HepG2 (cell line): ENCODE measurements at regions not wholly inside any gene's neighbourhood (a gene's known extent, or its start where the extent isn't known, plus 50 kb on each side); places are given as distances from the start of the nearest gene placed in this dataset.
A peak's percentile ranks its signal among the peaks of the same experiment; 100 is the strongest.

ENCODE experiments used
- ARID4A ChIP-seq: sonication (generic); formaldehyde crosslinking; IDR thresholded peaks from 2 replicates; pipeline ENCODE4 v1.5.0; 2020; ENCODE audit warnings: mild to moderate bottlenecking, missing genetic modification reagents, borderline replicate concordance
- CBX5 ChIP-seq: sonication (generic); formaldehyde crosslinking; IDR thresholded peaks from 2 replicates; pipeline ENCODE4 v1.4.0; 2020; ENCODE audit warnings: missing genetic modification reagents, borderline replicate concordance
- FOXO1 ChIP-seq: sonication (generic); formaldehyde crosslinking; IDR thresholded peaks from 2 replicates; pipeline ENCODE4 v1.4.0; 2020; ENCODE audit warnings: missing genetic modification reagents
- FOXP1 ChIP-seq, 2 experiments: fragments of 450-650 bp in 1 of 2; IDR thresholded peaks; 2 replicates each; pipeline ENCODE4 v1.6.1; 2017 to 2018; ENCODE audit warnings: antibody characterized with exemption in 1 of 2
- JUN ChIP-seq: sonication (generic); formaldehyde crosslinking; IDR thresholded peaks from 2 replicates; pipeline ENCODE4 v1.4.0; 2020; ENCODE audit warnings: mild to moderate bottlenecking, missing genetic modification reagents
- MEF2D ChIP-seq: sonication (generic); formaldehyde crosslinking; IDR thresholded peaks from 2 replicates; pipeline ENCODE4 v1.5.1; 2020; ENCODE audit warnings: mild to moderate bottlenecking, missing genetic modification reagents
- MEIS2 ChIP-seq: sonication (generic); formaldehyde crosslinking; IDR thresholded peaks from 2 replicates; pipeline ENCODE4 v1.9.0; 2021; ENCODE audit warnings: mild to moderate bottlenecking, missing genetic modification reagents
- NCOA2 ChIP-seq: sonication (generic); formaldehyde crosslinking; IDR thresholded peaks from 2 replicates; pipeline ENCODE4 v1.8.0; 2022; ENCODE audit warnings: inconsistent platforms
- PRDM10 ChIP-seq: sonication (generic); formaldehyde crosslinking; IDR thresholded peaks from 2 replicates; pipeline ENCODE4 v1.4.0; 2020; ENCODE audit warnings: low read depth, missing genetic modification reagents
- SOX13 ChIP-seq, 3 experiments: fragments of 450-650 bp in 1 of 3; sonication (generic) in 1 of 3; formaldehyde crosslinking in 1 of 3; IDR thresholded peaks in 2 of 3; conservative IDR thresholded peaks in 1 of 3; 2 replicates each; pipeline versions ENCODE4 v1.5.0 to v1.6.1; 2016 to 2020; ENCODE audit warnings: antibody characterized with exemption in 1 of 3, mild to moderate bottlenecking in 1 of 3, missing compliant biosample characterization in 1 of 3, missing genetic modification reagents in 1 of 3, moderate library complexity in 1 of 3
- TBX3 ChIP-seq: fragments of 450-650 bp; IDR thresholded peaks from 2 replicates; pipeline ENCODE4 v1.6.1; 2017; ENCODE audit warnings: antibody characterized with exemption, mild to moderate bottlenecking, inconsistent platforms, borderline replicate concordance
- ZNF124 ChIP-seq: sonication (generic); formaldehyde crosslinking; IDR thresholded peaks from 2 replicates; pipeline ENCODE4 v1.4.0; 2020; ENCODE audit warnings: missing genetic modification reagents
- ZNF225 ChIP-seq: sonication (generic); formaldehyde crosslinking; IDR thresholded peaks from 2 replicates; pipeline ENCODE4 v1.4.0; 2020; ENCODE audit warnings: mild to moderate bottlenecking, missing genetic modification reagents
- ZNF296 ChIP-seq: sonication (generic); formaldehyde crosslinking; conservative IDR thresholded peaks from 2 replicates; pipeline ENCODE4 v1.5.0; 2020; ENCODE audit warnings: mild to moderate bottlenecking, missing genetic modification reagents
- ZNF704 ChIP-seq: sonication (generic); formaldehyde crosslinking; IDR thresholded peaks from 2 replicates; pipeline ENCODE4 v1.8.1; 2023; ENCODE audit warnings: mild to moderate bottlenecking, inconsistent platforms, moderate library complexity, missing genetic modification reagents, borderline replicate concordance
- ZNF773 ChIP-seq: sonication (generic); formaldehyde crosslinking; IDR thresholded peaks from 2 replicates; pipeline ENCODE4 v1.4.0; 2020; ENCODE audit warnings: missing genetic modification reagents, borderline replicate concordance
- TF ChIP-seq, protein P1 (sequence below): IDR thresholded peaks from 2 replicates; pipeline ENCODE4 v1.6.1; 2016; ENCODE audit warnings: missing compliant biosample characterization, missing genetic modification reagents, borderline replicate concordance

DNA sequence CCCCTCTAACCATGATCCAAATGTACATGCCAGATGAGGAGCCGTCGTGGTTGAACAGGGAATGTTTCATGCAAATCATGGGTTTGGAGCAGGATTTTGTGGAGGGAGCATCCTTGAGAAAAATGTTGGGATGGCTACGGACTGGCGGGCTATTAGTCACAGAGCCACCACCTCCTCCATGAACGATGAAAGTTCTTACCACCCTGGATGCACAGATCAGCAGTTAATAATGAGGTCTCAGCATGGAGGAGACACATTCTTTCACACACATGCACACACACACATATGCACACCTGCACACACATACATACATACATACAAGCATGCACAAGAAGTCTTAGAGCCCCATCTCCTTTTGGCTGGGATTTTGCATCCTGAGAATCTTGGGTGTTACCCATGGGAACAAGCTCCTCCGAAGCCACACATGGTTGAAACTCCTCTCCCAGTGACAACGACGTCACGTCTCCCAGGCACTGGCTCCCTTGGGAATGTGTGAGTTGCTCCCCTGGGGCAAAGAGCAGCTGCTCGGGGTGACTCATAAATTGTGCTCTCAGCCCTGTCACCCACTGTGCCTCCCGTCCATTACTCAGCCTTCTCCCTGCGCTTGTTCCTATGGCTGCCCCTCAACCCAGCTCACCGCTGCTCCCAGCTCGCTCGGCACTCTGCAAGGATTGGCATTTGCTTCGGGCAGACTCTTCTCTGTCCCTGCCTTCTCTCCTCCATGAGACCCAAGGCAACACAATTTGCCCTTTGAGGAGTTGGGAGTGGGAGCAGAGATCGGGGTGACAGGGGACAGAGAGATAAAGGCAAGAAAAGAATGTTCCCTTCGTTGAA lies 344.6 kb downstream of the SOX9 start (continued):
- TF ChIP-seq ARID4A (peak; percentile 30; the same call in 1 of the 2 replicates), CBX5 (CRISPR knock-in tag) (no peak; the same call in 1 of the 2 replicates), SOX13 (IDR thresholded peaks at IDR 0.05) (no peak), SOX13 (CRISPR knock-in tag; conservative IDR thresholded peaks at IDR 0.05 in 1 of 2, IDR thresholded peaks at IDR 0.05 in 1 of 2) (peak in 1 of 2 experiments; percentile 46; a peak in 1 of 4 replicates), NCOA2 (CRISPR knock-in tag) (peak; percentile 53; the same call in 1 of the 2 replicates), TBX3 (0 out of 2 replicates have a peak, but pooled peaks have one; percentile 9), ZNF124 (0 out of 2 replicates have a peak, but pooled peaks have one; percentile 56), MEIS2 (CRISPR knock-in tag) (peak; percentile 79; the same call in 1 of the 2 replicates), FOXO1 (CRISPR knock-in tag) (peak; percentile 64; the same call in 1 of the 2 replicates), JUN (CRISPR knock-in tag) (peak; percentile 96), ZNF773 (CRISPR knock-in tag) (no peak), PRDM10 (CRISPR knock-in tag) (0 out of 2 replicates have a peak, but pooled peaks have one; percentile 14), FOXP1 (IDR thresholded peaks at IDR 0.05) (no peak), FOXP1 (CRISPR knock-in tag; IDR thresholded peaks at IDR 0.05) (peak; percentile 28; the same call in 1 of the 2 replicates), ZNF296 (CRISPR knock-in tag) (no peak), MEF2D (CRISPR knock-in tag) (peak; percentile 68; the same call in 1 of the 2 replicates), ZNF704 (CRISPR knock-in tag) (0 out of 2 replicates have a peak, but pooled peaks have one; percentile 23), ZNF225 (CRISPR knock-in tag) (0 out of 2 replicates have a peak, but pooled peaks have one; percentile 17)
- TF ChIP-seq, protein P1, sequence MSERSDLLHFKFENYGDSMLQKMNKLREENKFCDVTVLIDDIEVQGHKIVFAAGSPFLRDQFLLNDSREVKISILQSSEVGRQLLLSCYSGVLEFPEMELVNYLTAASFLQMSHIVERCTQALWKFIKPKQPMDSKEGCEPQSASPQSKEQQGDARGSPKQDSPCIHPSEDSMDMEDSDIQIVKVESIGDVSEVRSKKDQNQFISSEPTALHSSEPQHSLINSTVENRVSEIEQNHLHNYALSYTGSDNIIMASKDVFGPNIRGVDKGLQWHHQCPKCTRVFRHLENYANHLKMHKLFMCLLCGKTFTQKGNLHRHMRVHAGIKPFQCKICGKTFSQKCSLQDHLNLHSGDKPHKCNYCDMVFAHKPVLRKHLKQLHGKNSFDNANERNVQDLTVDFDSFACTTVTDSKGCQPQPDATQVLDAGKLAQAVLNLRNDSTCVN (CRISPR knock-in tag) = peak; percentile 48; the same call in 1 of the 2 replicates
